CD4-positive, alpha-beta T cell treated with Interleukin-4 for 4 hours (primary cell): ENCODE measurements at regions not wholly inside any gene's neighbourhood (a gene's known extent, or its start where the extent isn't known, plus 50 kb on each side); places are given as distances from the start of the nearest gene placed in this dataset.

Experiments used
- DNase-seq: peaks from one replicate; pipeline ENCODE4 v3.0.0-alpha.2; 2020

DNA sequence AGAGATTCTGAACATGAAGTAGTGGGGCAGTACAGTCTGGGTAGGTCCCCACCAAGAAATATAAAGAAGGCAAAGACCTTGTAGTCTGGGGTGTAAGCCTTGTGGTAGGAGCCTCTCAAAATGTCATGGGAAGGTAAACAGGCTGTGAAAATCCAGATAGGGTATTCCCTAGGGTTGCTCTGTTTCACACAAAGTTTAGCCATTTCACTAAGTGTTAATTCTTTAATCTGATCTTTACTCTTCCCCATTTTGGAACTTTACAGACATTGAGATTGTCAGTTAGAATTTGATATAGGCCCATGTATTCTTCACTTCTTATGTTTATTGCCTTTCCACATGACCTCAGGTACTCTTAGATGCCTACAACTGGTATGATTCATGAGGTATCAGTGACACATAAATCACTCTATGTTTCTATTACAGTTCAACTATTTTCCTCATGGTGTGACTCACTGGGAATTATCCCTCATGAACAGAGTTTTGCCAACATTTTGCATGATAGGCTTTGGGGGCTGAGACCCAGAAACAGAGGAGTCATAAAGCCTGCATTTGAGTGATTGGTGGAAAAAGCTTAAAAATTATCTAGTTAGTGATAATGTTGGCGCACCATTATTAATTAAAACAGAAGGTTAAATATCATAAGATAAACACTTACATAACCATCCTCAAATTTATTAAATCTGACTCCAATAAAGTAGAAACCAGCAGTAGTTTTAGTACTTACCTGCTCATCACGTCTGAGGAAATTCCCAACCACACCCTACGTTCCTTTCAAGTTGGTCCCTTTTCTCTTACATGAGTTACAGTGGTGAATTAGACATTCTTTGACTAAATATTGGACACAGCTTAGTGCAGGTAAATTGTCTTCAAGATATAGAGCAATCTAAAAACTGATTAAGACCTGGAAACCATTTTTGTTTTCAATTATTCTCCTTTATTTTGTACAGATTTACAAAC, 399.8 kb upstream of the MEF2C start:
- DNase-seq, result no peak

DNA sequence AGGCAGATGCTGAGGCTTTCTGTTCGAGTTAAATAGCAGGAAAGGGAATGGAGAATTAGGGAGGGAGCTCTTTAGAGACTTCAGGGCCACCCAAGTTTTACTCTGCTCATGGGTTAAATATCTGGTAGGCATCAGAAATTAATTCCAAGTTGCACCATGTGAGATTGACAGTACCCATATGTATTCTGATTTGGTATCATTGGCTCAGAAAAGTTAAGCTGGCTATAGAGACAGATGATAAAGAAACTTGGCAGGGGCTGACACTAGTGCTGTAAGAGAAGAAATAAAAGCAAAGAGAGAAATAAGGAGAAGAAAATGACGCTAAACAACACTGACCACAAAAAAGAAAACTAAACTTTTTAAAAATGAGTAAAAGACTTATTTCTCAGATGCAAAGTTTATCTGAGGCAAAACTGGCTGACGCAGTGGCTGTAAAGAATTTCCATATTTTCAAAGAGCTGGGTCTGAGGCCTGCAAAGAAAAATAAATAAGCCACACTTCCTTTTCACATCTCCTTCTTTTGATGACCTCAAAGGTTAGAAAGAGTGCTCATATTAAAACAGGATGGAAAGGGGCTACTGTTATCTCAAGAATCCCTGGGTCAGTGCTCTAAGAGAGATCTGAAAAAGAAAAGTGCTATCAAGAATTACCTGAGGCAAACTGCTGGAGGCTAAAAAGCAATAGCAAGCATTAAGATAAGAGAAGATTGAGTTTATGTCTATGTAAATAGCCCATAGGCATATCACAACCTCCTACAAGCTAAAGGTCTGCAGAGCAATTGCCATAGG, 399.0 kb upstream of the MEF2C start:
- no peak for DNase-seq

DNA sequence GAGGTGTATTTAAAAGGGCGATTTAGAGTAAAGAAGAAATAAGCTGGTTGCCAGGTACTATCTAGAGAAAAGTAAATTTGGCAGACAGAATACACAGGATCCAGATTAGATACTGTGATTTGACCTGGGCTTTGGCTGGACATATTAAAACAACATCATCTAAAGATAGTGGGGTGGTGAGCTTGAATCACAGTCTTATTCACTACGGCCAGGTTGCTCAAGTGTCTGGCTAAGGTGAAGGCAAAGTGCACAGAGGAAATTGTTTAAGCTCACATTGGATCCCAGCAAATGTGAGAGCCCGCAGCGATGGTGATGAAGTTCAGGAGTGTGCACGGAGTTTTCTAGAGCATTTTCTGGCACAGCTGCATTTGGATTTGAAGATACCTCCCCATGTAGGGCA, 398.2 kb upstream of the MEF2C start:
- DNase-seq, result no peak

DNA sequence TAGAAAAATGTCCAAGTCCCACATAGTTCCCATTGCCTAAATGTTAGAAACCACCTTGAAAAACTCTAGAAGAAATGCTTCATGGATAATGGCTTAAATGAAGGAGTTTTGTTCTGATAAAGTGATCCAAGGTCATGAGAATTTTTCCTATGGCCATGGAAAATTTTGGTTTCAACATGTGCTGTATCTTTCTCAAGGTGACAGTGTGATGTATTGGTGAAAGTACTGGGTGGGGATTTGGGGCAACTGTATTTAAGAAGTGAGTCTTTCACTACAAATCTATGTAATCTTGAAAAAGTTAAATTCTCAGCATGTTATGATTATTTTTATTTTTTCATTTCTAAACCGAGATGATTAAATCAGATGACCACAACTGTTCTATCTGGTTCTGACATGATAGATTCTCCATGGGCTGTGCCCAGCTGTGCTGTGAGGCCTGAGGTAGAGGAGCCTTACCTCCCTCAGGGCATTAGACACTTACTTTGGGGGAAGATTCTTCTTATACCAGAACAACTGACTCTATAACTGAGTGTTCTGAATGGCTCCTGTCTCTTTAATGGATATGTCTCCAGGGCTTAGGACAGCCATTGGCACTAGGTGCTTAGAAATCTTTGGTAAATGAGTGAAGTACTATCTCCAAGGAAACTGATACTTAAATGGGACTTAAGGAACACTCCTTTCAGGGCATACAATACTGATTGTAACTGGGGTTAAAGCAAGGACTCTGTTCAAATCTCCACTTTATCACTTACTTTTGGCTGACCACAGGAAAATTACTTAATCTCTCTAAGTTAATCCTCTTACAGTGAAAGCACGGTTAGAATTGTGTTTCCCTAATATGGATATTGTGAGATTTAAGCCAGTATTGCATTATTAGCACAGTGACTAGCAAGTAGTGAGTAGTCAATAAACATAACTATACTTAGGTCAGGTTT, 397.4 kb upstream of the MEF2C start:
- DNase-seq, result no peak

DNA sequence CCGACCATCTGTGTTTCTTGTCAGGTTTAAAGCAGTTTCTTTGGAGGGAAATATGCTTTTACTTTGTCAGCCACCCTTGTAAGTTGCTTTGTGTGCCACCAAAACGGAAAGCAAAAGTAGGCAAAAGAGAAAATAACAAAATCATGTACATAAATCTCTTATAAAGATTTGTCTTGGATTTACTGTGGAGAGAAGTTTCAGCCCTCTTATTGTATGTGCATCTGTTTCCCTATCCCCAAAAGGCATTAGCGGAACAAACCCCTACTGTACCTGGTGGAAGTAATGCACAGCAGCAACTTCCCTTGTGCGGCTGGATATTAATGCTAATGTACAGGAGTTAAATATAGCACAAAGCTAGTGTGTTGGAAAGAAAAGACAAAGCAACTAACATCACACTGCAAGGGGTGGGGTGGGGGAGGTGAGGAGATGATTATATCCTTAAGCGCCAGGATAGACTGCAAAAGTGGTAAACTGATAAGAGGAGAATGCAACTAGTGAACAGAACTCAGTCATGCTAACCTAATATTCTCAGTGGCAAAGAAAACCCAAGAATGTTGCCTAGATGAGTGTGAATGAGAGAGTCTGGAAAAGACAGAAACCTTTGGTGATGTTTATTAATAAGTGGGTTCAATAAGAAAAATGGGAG, 396.5 kb upstream of the MEF2C start:
- no peak for DNase-seq

DNA sequence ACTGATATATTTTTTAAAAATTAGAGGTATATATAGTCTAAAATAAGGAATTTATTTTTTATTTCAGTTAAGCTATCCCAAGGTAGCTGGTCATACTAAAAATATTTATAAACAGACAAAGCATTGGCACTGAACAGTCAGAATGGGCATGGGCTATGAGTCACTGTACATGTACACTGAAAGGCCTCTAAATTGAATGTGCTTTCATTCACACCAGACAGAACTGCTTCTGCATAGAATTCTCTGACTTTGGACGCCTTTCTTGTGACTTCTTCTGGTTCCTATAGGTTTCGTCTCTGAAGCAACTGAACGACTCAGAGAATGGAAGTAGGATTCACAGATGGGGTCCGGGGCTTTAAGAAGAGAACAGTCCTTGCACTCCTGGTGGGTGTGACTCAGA, 394.8 kb upstream of the MEF2C start:
- no peak for DNase-seq

DNA sequence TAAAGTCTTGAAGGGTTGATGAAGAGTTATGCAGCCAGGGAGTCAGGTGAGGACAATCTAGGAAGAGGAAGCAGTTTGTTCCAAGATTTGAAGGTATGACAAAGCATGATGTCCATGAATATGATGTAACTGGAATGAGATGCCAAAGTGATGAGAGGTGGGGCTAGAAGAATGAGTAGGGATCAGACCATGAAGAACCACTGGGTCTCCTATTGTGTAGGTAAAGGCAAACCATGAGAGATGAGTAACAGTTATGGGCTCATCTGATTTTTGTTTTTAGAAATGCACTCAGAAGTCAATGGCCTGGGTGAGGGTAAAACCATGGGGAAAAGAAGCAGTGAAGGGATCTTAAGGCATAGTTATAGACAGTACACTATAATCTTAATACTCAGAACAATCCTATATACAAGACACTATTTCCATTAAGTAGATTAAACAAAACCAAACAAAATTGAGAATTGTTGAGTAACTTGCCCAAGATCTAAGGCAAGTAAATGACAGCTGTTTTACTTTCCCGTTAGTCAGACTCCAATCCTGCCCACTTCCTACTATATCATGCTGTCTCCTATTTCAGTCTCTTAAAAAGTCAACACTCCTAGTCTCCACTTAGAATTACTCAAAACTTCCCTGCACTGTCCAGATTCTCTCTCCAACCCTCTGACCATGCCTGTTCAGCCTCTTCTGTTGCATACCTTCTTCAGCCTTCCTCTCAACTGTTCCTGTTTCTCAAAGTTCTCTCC, 393.8 kb upstream of the MEF2C start:
- no peak for DNase-seq

DNA sequence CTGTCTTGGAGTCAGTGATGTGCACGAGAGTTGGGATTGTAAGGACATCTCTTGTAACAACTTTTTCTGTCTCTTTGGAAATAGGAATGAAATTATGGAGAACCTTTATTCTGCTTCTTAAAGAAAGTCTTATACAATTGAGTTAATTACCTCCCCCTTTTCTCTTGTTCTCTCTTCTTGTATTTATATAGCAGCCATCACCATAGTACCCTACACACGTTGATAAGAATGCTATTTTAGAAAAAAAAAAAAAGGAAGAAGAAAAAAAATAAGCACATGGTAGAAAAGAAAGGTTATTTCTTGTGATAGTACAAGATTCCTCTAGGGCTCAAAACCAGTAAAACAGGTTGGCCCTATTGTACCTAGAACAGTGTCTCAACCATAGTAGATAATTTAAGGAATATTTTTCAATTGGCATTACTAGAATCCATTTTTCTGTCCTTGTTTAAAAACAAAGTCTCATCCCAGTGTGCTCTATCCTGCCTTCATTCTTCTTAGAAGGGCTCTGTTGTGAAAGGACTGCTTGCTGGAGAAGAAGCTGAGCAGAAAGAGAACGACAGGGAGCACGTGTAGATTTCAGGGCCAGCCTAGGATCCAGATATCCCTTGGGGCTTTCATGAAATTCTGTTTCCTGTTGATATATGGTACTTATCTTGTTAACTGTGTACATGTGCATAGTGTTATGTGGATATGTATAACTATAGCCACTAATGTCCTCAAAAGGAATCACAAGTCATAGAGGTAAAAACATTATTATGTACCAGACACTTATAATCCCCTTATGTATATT, 392.3 kb upstream of the MEF2C start:
- no peak for DNase-seq

DNA sequence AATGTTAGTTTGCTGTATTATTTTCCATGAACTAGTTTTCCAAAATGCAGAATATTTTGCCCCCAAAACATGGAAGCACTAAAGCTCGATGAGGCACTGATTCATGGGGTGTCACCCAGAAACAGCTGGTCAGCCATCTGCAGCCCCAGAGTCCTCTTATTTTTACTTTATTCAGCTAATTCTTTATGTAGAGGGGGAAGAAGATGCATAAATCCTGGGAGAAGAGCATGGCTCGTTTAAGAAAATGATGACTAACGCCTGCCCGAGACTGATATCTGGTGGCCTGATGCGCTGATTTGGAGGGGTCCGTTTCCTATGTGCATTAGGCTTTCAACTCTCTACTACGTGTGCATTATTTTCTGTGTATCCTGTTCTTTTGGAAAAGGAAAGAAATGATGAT, 390.3 kb upstream of the MEF2C start:
- DNase-seq, result no peak

DNA sequence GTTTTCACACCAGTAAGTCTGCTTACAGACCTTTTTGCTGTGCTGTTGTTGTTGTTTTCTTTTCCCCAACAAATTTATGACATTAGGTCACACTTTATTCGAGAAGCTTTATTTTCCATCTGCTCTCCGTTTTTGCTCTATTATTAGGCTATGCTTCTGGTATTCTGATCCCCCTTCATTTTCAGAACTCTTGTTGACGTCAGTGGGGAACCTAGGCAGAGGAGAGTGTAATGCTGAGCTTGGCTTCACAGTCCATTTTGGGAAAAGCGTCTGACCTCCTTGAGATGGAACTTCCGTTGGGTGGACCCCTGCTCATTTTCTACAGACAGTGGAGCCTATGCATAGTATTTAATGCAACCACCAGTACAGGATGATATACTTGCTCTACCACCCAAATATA, 387.9 kb upstream of the MEF2C start:
- no peak for DNase-seq

DNA sequence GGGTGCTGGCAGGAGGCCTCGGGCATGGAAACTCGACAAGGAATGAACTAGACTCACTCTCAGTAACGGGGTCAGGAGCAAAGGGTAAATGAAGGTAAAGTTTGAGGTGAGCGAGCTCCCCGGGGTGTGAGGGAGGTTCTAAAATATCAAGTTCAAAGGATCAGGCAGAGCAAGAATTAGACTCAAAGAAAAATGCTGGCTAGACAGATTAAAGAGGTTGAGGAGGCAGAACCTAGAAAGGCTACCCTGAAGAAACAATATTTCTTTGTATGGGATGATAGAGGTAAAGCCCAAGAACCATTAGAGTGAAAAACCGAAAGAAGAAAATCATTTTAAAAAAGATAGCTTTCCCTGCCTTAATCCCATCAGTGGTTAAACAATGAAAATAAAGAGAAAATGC, 386.7 kb upstream of the MEF2C start:
- no peak for DNase-seq

DNA sequence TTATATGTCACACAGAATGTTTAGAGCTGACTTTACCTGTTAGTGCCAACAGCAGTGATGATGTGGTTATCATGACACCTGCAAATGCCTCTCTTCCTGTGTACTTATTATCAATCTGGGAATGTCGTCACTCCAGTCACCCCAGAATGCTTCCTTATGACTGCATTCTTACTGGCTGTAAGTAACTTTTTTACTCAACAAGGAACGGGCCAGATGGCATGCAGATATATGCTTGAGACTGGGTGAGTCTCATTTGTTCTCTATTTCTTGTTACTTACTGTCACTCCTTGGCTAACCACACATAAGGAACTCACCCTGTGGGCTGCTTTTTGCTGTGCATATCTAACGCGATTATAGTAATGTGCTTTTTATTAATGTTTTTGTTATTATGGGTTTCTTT, 385.5 kb upstream of the MEF2C start:
- DNase-seq, result peak; percentile 2

DNA sequence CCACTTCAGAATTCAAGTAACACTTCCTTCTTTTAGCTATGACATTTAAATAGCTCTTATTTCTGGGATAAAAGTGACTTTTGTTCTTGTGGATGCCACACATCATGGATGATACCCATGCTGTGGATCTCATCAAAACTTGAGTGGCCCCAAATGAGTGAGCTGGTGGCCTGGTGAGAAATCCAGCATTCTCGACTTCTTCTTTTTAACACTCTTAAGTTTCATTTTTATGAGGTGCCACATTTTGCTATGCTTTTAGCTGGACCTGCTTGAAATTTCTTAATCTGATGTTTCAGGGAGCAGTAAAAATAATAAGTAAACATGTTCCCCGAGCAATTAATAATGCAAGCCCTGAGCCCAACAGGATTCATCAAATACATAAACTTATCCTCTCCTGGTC, 384.8 kb upstream of the MEF2C start:
- no peak for DNase-seq

DNA sequence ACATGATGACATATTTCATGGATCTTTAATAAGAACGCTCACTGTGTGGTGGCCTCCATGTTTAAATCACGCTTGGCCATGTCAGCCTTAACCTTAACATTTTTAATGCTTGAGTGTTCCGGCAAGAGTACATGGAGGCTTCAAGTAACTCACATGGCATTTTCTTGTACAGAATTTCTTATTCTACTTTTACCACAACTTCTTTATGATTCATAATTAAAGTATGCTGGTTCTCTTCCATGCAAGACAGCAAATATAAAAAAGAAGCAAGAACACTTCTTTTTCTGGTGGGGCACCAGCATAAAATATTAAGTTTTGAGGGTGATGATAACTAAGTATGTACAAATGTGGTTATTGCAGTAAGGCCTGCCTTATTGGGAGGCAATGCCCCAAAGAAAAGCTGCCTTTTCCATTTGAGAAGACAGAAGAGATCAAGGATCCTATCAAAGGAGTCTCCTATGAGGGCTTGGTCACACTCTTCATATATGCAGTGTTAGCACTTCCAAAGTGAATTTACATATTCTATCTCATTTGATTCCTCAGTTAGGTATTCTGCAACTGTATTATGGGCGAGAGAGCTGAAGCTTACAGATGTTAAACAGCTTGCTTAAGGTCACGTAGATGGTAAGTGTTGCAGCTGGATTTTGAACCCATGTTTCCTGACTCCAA, 382.7 kb upstream of the MEF2C start:
- no peak for DNase-seq

DNA sequence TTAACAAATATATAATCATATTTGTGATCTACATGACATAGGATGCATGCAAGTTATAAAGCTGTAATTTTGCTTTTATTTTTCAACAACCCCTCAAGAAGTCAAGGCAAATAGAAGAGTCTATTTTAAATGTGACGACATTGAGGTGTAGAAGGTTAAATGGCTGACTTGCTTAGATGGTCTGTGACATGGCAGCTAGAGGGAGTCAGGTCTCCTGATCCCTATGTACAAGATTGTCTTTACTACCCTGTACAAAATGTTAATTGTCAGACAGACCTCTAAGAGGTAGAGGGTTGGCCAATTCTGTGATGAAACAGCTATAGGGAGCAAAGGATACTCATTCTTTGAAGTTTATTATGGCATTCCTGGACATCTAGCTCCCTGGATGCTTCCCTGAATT, 380.9 kb upstream of the MEF2C start:
- DNase-seq, result no peak

DNA sequence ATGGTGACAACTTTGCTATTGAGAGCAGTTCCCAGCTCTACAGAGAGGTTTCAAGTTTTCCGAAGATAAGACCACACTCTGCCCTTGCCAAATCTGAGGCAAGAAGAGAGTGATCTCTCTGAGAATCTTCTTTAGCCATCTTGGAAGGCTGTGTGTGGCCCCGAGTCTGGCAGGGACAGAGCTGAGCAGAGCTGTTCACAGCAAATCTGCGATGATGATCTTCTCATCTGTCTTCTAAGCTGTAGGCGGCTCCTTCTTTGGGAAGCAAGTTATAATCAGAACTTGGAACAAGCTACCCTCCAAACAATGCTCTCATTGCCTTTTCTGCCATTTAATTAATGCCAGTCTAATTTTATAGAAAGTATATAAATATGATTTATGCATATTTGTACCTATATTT, 379.0 kb upstream of the MEF2C start:
- no peak for DNase-seq

DNA sequence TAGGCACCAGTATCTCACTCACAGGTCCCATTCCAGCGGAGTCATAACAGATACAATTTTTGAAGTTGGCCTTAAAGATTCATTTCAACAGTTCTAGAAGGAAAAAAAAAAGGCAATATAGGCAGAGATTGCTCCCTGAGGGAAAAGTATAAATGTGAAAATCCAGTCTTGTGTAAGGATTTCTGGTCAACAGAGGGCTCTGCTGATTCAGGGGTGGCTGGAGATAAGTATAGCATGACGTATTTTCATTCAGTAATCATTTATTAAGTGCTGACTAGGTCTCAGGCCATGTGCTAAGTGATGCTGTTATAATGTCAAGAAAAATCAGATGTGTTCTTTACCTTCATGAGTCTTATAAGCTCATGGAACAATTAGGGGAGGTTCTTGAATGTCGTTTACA, 377.3 kb upstream of the MEF2C start:
- no peak for DNase-seq

DNA sequence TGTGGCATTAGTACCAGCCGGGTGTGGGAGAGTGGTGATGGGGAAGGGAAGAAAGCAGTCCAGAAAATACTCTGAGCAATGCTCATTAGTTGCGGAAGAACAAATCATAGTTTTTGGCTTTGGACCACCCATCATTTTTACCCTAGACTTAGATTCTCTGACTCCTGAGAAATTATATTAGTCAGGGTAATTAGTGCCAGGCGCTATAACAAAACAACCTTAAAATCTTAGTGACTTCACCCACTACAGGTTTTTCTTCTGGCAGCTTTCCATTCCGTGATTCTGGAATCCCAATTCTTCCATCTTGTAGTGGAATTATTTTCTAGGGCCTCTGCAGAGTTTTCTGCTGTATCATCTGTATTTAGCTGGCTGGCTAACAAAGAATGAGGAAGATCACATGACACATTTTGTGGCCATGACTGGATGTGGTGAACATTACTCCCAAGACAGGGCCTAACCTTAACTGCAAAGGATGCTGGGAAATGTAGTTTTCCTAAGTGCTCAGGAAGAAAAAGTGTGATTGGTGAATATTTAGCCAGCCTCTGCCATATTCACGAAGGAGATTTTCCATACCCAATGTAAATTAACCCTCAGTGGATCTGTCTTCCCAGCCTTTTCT, 373.0 kb upstream of the MEF2C start:
- no peak for DNase-seq

DNA sequence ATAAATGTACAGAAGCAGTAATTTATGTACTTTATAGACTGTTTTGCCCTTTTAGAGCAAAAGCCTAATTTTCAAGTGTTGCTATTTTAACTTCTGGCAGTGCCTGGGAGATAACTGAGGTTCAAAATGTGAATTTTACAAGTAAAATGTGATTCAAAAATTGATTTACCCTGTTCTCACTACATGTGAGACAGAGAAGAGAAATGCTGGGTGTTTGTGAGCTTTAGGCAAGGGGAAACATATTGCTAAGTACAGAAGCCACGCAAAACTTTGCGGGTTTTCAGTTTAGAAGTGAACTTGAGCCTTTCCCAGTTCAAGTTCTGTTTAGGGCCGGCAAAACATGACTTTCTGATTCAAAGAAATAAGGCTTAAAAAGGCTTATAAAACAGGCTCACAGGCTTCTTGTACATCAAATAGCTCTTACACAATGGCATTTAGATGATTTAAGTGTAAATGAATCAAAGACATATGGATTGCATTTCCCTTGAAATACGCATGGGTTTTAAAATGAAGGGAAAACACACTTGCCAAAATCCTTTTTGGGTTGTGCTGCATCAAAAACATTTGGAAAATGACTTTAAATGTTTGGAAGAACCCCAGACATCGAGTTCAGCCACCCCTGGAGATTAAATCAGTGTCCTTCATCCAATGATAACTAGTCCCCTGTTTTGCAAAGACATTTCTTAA, 370.8 kb upstream of the MEF2C start:
- no peak for DNase-seq
